ENCODE measurements at regions not wholly inside any gene's neighbourhood (a gene's known extent, or its start where the extent isn't known, plus 50 kb on each side); places are given as distances from the start of the nearest gene placed in this dataset.
"Not testable (repeated sequence)": the region's sequence is repeated elsewhere in the genome, so short reads cannot be mapped to it uniquely, and the experiment has no call there.

- no CpG with 5 or more reads among the region's 2 CpGs for WGBS (ENCODE audit: insufficient coverage)
- H3K27ac ChIP-seq (ENCODE audit: low read depth, low read length) = no peak overlapping the region
- DNase-seq (ENCODE audit: low read depth in 4 of 6, low spot score in 6 of 6) = peak in 2 of 6 donors; percentile 34 to 71
- no peaks in the 10 kb centered on the region for H3K9me3 ChIP-seq (ENCODE audit: control insufficient read depth, insufficient read depth, low read length)
- no peaks in the 10 kb centered on the region for H3K4me1 ChIP-seq (ENCODE audit: control insufficient read depth, insufficient read depth, low read length)
- no peaks in the 10 kb centered on the region for H3K36me3 ChIP-seq (ENCODE audit: control insufficient read depth, insufficient read depth, low read length)
- no peaks in the 10 kb centered on the region for H3K27me3 ChIP-seq (ENCODE audit: control insufficient read depth, insufficient read depth, low read length)
- H3K4me3 ChIP-seq (ENCODE audit: low read depth, low read length) = no peak overlapping the region
Observed at GRCh38 chr14:41277450-41277849, 329.2 kb upstream of the LRFN5 start.

GRCh38 chr14:41257476-41257875 is 349.2 kb upstream of the LRFN5 start:
- H3K9me3 ChIP-seq (ENCODE audit: control insufficient read depth, insufficient read depth, low read length) = no peaks in the 10 kb centered on the region
- H3K4me3 ChIP-seq (ENCODE audit: low read depth, low read length) = no peak overlapping the region
- no peaks in the 10 kb centered on the region for H3K4me1 ChIP-seq (ENCODE audit: control insufficient read depth, insufficient read depth, low read length)
- no peak for DNase-seq (ENCODE audit: low read depth in 4 of 6, low spot score in 6 of 6)
- WGBS (ENCODE audit: insufficient coverage) = no CpG with 5 or more reads among the region's 2 CpGs
- no peaks in the 10 kb centered on the region for H3K27me3 ChIP-seq (ENCODE audit: control insufficient read depth, insufficient read depth, low read length)
- no peak overlapping the region for H3K27ac ChIP-seq (ENCODE audit: low read depth, low read length)
- H3K36me3 ChIP-seq (ENCODE audit: control insufficient read depth, insufficient read depth, low read length) = no peaks in the 10 kb centered on the region

GRCh38 chr14:41235466-41235865 is 371.2 kb upstream of the LRFN5 start:
- Histone ChIP-seq H3K27ac (ENCODE audit: low read depth, low read length) (no peak overlapping the region), H3K27me3 (ENCODE audit: control insufficient read depth, insufficient read depth, low read length) (no peaks in the 10 kb centered on the region), H3K4me1 (ENCODE audit: control insufficient read depth, insufficient read depth, low read length) (no peaks in the 10 kb centered on the region), H3K9me3 (ENCODE audit: control insufficient read depth, insufficient read depth, low read length) (peaks cover 3% of the 10 kb centered on the region), H3K4me3 (ENCODE audit: low read depth, low read length) (no peak overlapping the region), H3K36me3 (ENCODE audit: control insufficient read depth, insufficient read depth, low read length) (no peaks in the 10 kb centered on the region)
- 82% methylated on average over 4 of the region's 5 CpGs for WGBS (ENCODE audit: insufficient coverage)
- no peak for DNase-seq (ENCODE audit: low read depth in 4 of 6, low spot score in 6 of 6)

- WGBS (ENCODE audit: insufficient coverage) = 100% methylated on average over 1 of the region's 2 CpGs
- Histone ChIP-seq H3K4me1 (ENCODE audit: control insufficient read depth, insufficient read depth, low read length) (no peaks in the 10 kb centered on the region), H3K36me3 (ENCODE audit: control insufficient read depth, insufficient read depth, low read length) (no peaks in the 10 kb centered on the region), H3K4me3 (ENCODE audit: low read depth, low read length) (no peak overlapping the region), H3K27me3 (ENCODE audit: control insufficient read depth, insufficient read depth, low read length) (no peaks in the 10 kb centered on the region), H3K27ac (ENCODE audit: low read depth, low read length) (no peak overlapping the region), H3K9me3 (ENCODE audit: control insufficient read depth, insufficient read depth, low read length) (no peaks in the 10 kb centered on the region)
- DNase-seq (ENCODE audit: low read depth in 4 of 6, low spot score in 6 of 6) = peak in 1 of 6 donors; percentile 9
Observed at GRCh38 chr14:41230683-41231082, 376.0 kb upstream of the LRFN5 start.

- Histone ChIP-seq H3K36me3 (ENCODE audit: control insufficient read depth, insufficient read depth, low read length) (no peaks in the 10 kb centered on the region), H3K9me3 (ENCODE audit: control insufficient read depth, insufficient read depth, low read length) (no peaks in the 10 kb centered on the region), H3K27me3 (ENCODE audit: control insufficient read depth, insufficient read depth, low read length) (no peaks in the 10 kb centered on the region), H3K4me1 (ENCODE audit: control insufficient read depth, insufficient read depth, low read length) (no peaks in the 10 kb centered on the region), H3K4me3 (ENCODE audit: low read depth, low read length) (no peak overlapping the region), H3K27ac (ENCODE audit: low read depth, low read length) (no peak overlapping the region)
- DNase-seq (ENCODE audit: low read depth in 4 of 6, low spot score in 6 of 6) = no peak
- 100% methylated on average over 1 of the region's 2 CpGs for WGBS (ENCODE audit: insufficient coverage)
Observed at GRCh38 chr14:41229824-41230223, 376.9 kb upstream of the LRFN5 start.

- Histone ChIP-seq H3K4me1 (ENCODE audit: control insufficient read depth, insufficient read depth, low read length) (no peaks in the 10 kb centered on the region), H3K27ac (ENCODE audit: low read depth, low read length) (no peak overlapping the region), H3K4me3 (ENCODE audit: low read depth, low read length) (no peak overlapping the region), H3K9me3 (ENCODE audit: control insufficient read depth, insufficient read depth, low read length) (no peaks in the 10 kb centered on the region), H3K36me3 (ENCODE audit: control insufficient read depth, insufficient read depth, low read length) (no peaks in the 10 kb centered on the region), H3K27me3 (ENCODE audit: control insufficient read depth, insufficient read depth, low read length) (no peaks in the 10 kb centered on the region)
- DNase-seq (ENCODE audit: low read depth in 4 of 6, low spot score in 6 of 6) = no peak
- no CpG with 5 or more reads among the region's 1 CpG for WGBS (ENCODE audit: insufficient coverage)
Observed at GRCh38 chr14:41225433-41225832, 381.2 kb upstream of the LRFN5 start.

GRCh38 chr14:41222581-41222980 is 384.1 kb upstream of the LRFN5 start:
- no peaks in the 10 kb centered on the region for H3K4me1 ChIP-seq (ENCODE audit: control insufficient read depth, insufficient read depth, low read length)
- H3K27me3 ChIP-seq (ENCODE audit: control insufficient read depth, insufficient read depth, low read length) = no peaks in the 10 kb centered on the region
- H3K4me3 ChIP-seq (ENCODE audit: low read depth, low read length) = no peak overlapping the region
- WGBS (ENCODE audit: insufficient coverage) = no CpG with 5 or more reads among the region's 1 CpG
- no peak for DNase-seq (ENCODE audit: low read depth in 4 of 6, low spot score in 6 of 6)
- H3K9me3 ChIP-seq (ENCODE audit: control insufficient read depth, insufficient read depth, low read length) = no peaks in the 10 kb centered on the region
- no peak overlapping the region for H3K27ac ChIP-seq (ENCODE audit: low read depth, low read length)
- H3K36me3 ChIP-seq (ENCODE audit: control insufficient read depth, insufficient read depth, low read length) = no peaks in the 10 kb centered on the region

GRCh38 chr14:41214978-41215377 is 391.7 kb upstream of the LRFN5 start:
- WGBS (ENCODE audit: insufficient coverage) = 98% methylated on average over 19 of the region's 22 CpGs
- H3K36me3 ChIP-seq (ENCODE audit: control insufficient read depth, insufficient read depth, low read length); H3K4me1 ChIP-seq (ENCODE audit: control insufficient read depth, insufficient read depth, low read length); H3K4me3 ChIP-seq (ENCODE audit: low read depth, low read length); H3K27me3 ChIP-seq (ENCODE audit: control insufficient read depth, insufficient read depth, low read length); DNase-seq (ENCODE audit: low read depth in 4 of 6, low spot score in 6 of 6); H3K27ac ChIP-seq (ENCODE audit: low read depth, low read length); H3K9me3 ChIP-seq (ENCODE audit: control insufficient read depth, insufficient read depth, low read length): not testable (repeated sequence)

- Histone ChIP-seq H3K27me3 (ENCODE audit: control insufficient read depth, insufficient read depth, low read length) (no peaks in the 10 kb centered on the region), H3K9me3 (ENCODE audit: control insufficient read depth, insufficient read depth, low read length) (no peaks in the 10 kb centered on the region), H3K4me3 (ENCODE audit: low read depth, low read length) (no peak overlapping the region), H3K36me3 (ENCODE audit: control insufficient read depth, insufficient read depth, low read length) (no peaks in the 10 kb centered on the region), H3K4me1 (ENCODE audit: control insufficient read depth, insufficient read depth, low read length) (no peaks in the 10 kb centered on the region), H3K27ac (ENCODE audit: low read depth, low read length) (no peak overlapping the region)
- no peak for DNase-seq (ENCODE audit: low read depth in 4 of 6, low spot score in 6 of 6)
- no CpG with 5 or more reads among the region's 3 CpGs for WGBS (ENCODE audit: insufficient coverage)
Observed at GRCh38 chr14:41201696-41202095, 405.0 kb upstream of the LRFN5 start.

GRCh38 chr14:41187868-41188267 is 418.8 kb upstream of the LRFN5 start:
- WGBS (ENCODE audit: insufficient coverage) = 75% methylated on average over 1 of the region's 3 CpGs
- no peak overlapping the region for H3K4me3 ChIP-seq (ENCODE audit: low read depth, low read length)
- no peaks in the 10 kb centered on the region for H3K27me3 ChIP-seq (ENCODE audit: control insufficient read depth, insufficient read depth, low read length)
- H3K4me1 ChIP-seq (ENCODE audit: control insufficient read depth, insufficient read depth, low read length) = no peaks in the 10 kb centered on the region
- no peaks in the 10 kb centered on the region for H3K9me3 ChIP-seq (ENCODE audit: control insufficient read depth, insufficient read depth, low read length)
- no peak overlapping the region for H3K27ac ChIP-seq (ENCODE audit: low read depth, low read length)
- DNase-seq (ENCODE audit: low read depth in 4 of 6, low spot score in 6 of 6) = no peak
- no peaks in the 10 kb centered on the region for H3K36me3 ChIP-seq (ENCODE audit: control insufficient read depth, insufficient read depth, low read length)
